Esophagus squamous epithelium (tissue), 4 donors: ENCODE measurements at regions not wholly inside any gene's neighbourhood (a gene's known extent, or its start where the extent isn't known, plus 50 kb on each side); places are given as distances from the start of the nearest gene placed in this dataset.

Experiments
- POLR2A ChIP-seq, 4 donors: fragments of 450-650 bp; IDR thresholded peaks; one replicate each; pipeline ENCODE4 v1.6.1; 2017; ENCODE audit warnings: antibody characterized with exemption in 4 of 4, mild to moderate bottlenecking in 4 of 4, moderate library complexity in 3 of 4
- TF ChIP-seq, protein P1 (sequence below), 6 experiments: fragments of 450-650 bp in 4 of 6; fragments of 200-600 bp in 2 of 6; sonication (generic) in 2 of 6; IDR thresholded peaks; one replicate each; pipeline ENCODE4 v1.5.1; 2016 to 2019; ENCODE audit warnings: antibody characterized with exemption in 6 of 6, mild to moderate bottlenecking in 4 of 6, moderate library complexity in 4 of 6

DNA sequence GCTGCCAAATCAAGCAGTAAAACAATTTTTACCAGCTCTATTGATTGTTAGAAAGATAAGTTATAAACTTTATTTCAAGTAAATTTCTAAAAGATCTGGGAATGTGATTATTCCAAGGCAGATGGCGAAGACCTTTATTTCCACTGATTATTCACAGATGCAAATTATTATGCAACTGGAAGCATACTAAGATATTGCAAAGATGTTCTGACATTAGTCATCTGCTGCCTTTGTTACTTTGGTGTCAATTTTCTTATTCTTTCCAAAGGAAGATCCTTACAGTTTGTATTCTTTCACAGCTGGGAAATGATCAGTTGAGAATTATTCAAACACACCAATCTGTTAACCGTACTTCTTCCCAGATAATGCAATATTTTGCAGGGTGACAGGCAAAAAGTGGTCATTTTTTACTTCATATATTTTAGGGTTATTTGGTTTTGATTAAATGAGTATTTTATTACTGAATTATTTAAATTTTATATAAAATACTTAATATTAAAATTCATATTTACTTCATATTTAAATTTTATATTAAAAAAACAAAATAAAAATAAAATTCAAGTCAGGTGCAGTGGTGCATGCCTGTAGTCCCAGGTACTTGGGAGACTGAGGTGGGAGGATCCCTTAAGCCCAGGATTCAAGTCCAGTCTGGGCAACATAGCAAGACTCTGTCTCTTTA, 171.3 kb downstream of the FZD1 start:
- TF ChIP-seq, protein P1, sequence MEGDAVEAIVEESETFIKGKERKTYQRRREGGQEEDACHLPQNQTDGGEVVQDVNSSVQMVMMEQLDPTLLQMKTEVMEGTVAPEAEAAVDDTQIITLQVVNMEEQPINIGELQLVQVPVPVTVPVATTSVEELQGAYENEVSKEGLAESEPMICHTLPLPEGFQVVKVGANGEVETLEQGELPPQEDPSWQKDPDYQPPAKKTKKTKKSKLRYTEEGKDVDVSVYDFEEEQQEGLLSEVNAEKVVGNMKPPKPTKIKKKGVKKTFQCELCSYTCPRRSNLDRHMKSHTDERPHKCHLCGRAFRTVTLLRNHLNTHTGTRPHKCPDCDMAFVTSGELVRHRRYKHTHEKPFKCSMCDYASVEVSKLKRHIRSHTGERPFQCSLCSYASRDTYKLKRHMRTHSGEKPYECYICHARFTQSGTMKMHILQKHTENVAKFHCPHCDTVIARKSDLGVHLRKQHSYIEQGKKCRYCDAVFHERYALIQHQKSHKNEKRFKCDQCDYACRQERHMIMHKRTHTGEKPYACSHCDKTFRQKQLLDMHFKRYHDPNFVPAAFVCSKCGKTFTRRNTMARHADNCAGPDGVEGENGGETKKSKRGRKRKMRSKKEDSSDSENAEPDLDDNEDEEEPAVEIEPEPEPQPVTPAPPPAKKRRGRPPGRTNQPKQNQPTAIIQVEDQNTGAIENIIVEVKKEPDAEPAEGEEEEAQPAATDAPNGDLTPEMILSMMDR (IDR thresholded peaks at IDR 0.05), result no peak
- no peak for TF ChIP-seq POLR2A (IDR thresholded peaks at IDR 0.05)
